ENCODE measurements at regions not wholly inside any gene's neighbourhood (a gene's known extent, or its start where the extent isn't known, plus 50 kb on each side); places are given as distances from the start of the nearest gene placed in this dataset.
"Not testable (repeated sequence)": the region's sequence is repeated elsewhere in the genome, so short reads cannot be mapped to it uniquely, and the experiment has no call there.

DNA sequence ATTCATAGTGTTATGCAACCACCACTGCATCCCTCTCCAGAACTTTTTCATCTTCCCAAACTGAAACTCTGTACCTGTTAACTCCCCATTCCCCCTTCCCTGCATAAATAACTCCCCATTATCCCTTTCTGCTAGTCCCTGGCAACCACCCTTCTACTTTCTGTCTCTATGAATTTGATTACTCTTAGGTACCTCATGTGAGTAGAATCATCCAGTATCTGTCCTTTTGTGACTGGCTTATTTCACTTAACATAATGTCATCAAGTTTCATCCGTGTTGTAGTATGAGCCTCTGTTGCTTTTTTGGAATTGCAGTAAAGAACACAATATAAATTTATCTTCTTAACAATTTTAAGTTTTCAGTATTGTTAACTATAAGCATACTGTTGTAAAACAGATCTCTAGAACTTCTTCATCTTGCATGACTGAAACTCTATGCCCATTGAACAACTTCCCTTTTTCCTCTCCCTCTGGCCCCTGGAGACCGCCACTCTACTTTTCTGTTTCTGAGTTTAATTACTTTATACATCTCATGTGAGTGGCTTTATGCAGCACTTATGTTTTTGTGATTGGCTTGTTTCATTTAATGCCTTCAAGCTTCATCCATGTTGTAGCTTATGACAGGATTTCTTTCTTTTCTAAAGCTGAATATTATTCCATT, 87.3 kb upstream of the ABCC4 start:
- DNase-seq (ENCODE audit: low spot score), result no peak

GRCh38 chr13:95391362-95391761, 90.1 kb upstream of the ABCC4 start:
- no peak for DNase-seq (ENCODE audit: low spot score)

- DNase-seq (ENCODE audit: low spot score), result no peak
Measured at GRCh38 chr13:95391785-95392184, 90.5 kb upstream of the ABCC4 start.

DNA sequence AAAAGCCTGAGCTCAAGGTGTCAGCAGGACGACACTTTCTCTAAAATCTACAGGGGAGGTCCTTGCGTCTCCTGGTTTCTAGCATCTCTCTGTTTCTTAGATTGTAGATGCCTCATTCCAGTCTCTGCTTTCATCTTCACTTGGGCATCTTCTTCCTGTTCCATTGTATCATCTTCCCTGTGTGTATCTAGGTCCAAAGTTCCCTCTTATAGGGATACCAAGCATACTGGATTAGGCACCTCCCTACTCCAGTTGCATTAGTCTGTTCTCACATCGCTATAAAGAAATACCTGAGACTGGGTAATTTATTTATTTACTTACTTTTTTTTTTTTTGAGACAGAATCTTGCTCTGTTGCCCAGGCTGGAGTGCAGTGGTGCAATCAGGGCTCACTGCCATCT, 91.3 kb upstream of the ABCC4 start:
- no peak for DNase-seq (ENCODE audit: low spot score)

GRCh38 chr13:95403349-95404140, 102.3 kb upstream of the ABCC4 start:
- DNase-seq (ENCODE audit: low spot score), result peak; percentile 18

GRCh38 chr13:95404141-95404882, 103.1 kb upstream of the ABCC4 start:
- peak; percentile 79 for DNase-seq (ENCODE audit: low spot score)

- no peak for DNase-seq (ENCODE audit: low spot score)
Measured at GRCh38 chr13:95406176-95406575, 104.9 kb upstream of the ABCC4 start.

- DNase-seq (ENCODE audit: low spot score), result no peak
Measured at GRCh38 chr13:95411428-95412040, 110.3 kb upstream of the ABCC4 start.

DNA sequence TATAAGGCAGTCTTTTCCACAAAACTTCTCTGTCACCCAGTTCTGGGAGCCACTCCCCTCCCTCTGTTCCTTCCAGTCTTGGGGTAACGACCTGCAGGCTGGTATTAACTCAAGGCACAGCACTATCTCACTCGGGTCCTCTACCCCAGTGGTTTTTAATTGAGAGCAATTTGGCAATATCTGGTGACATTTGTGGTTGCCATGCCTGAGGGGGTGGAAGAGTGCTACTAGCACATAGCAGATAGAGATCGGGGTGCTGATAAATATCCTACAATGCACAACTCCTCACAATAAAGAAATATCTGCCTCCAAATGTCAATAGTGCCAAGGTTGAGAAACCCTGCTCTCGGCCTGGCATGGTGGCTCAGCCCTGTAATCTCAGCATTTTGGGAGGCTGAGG, 117.7 kb upstream of the ABCC4 start:
- no peak for DNase-seq (ENCODE audit: low spot score)

- DNase-seq (ENCODE audit: low spot score), result no peak
Measured at GRCh38 chr13:95420501-95420900, 119.2 kb upstream of the ABCC4 start.

DNA sequence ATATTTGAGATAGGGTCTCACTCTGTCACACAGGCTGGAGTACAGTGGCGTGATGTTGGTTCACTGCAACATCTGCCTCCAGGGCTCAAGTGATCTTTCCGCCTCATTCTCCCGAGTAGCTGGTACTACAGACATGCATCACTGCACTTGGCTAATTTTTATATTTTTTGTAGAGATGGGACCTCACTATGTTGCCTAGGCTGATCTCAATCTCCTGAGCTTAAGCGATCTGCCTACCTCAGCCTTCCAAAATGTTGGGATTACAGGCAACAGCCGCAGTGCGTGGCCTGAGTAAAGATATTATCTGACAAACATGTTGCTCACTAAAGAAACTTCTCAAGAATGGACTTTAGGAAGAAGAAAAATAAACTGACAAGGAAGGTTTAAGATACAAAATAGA, 125.4 kb upstream of the ABCC4 start:
- no peak for DNase-seq (ENCODE audit: low spot score)

GRCh38 chr13:95430525-95430924, 122.0 kb upstream of the CLDN10 start:
- DNase-seq (ENCODE audit: low spot score), result not testable (repeated sequence)

- no peak for DNase-seq (ENCODE audit: low spot score)
Measured at GRCh38 chr13:95432141-95432540, 120.4 kb upstream of the CLDN10 start.

- no peak for DNase-seq (ENCODE audit: low spot score)
Measured at GRCh38 chr13:95433537-95433936, 119.0 kb upstream of the CLDN10 start.

GRCh38 chr13:95434111-95434510, 118.4 kb upstream of the CLDN10 start:
- no peak for DNase-seq (ENCODE audit: low spot score)

GRCh38 chr13:95437561-95437960, 115.0 kb upstream of the CLDN10 start:
- no peak for DNase-seq (ENCODE audit: low spot score)

DNA sequence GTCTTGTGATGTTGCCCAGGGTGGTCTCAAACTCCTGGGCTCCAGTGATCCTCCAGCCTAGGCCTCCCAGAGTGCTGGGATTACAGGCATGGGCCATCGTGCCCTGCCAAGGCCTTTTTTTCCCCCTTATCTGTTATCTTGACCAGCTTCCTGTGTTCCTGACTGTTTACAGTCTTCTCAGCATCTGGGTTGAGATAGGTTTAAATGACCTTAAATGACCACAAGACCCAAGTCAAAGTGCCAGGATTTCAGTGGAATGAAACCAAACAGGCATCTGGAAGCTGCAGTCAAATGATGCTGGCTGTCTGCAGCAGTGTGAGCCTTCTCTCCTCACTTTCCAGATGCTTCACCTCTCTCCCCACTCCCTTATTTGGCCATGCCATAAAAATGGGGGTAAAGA, 114.2 kb upstream of the CLDN10 start:
- DNase-seq (ENCODE audit: low spot score), result peak; percentile 23

GRCh38 chr13:95440441-95441088, 112.0 kb upstream of the CLDN10 start:
- no peak for DNase-seq (ENCODE audit: low spot score)

- DNase-seq (ENCODE audit: low spot score), result no peak
Measured at GRCh38 chr13:95441326-95441725, 111.2 kb upstream of the CLDN10 start.

GRCh38 chr13:95444006-95444730, 108.4 kb upstream of the CLDN10 start:
- no peak for DNase-seq (ENCODE audit: low spot score)

- no peak for DNase-seq (ENCODE audit: low spot score)
Measured at GRCh38 chr13:95445131-95445530, 107.4 kb upstream of the CLDN10 start.

Measured in SK-N-DZ (cell line).